Esophagus muscularis mucosa (tissue), 3 donors: ENCODE measurements at regions not wholly inside any gene's neighbourhood (a gene's known extent, or its start where the extent isn't known, plus 50 kb on each side); places are given as distances from the start of the nearest gene placed in this dataset.

Experiments
- POLR2A ChIP-seq: fragments of 450-650 bp; IDR thresholded peaks from one replicate; pipeline ENCODE4 v1.6.1; 2017; ENCODE audit warnings: antibody characterized with exemption, moderate library complexity, mild to moderate bottlenecking, low read depth
- POLR2AphosphoS5 ChIP-seq, 2 donors: sonication (generic); formaldehyde crosslinking; IDR thresholded peaks; one replicate each; pipeline ENCODE4 v1.6.1; 2017; ENCODE audit warnings: antibody characterized with exemption in 2 of 2
- TF ChIP-seq, protein P1 (sequence below), 3 experiments: fragments of 200-600 bp in 2 of 3; fragments of 450-650 bp in 1 of 3; sonication (generic) in 2 of 3; IDR thresholded peaks; one replicate each; pipeline ENCODE4 v1.5.1; 2017 to 2019; ENCODE audit warnings: antibody characterized with exemption in 3 of 3, mild to moderate bottlenecking in 2 of 3, moderate library complexity in 1 of 3

DNA sequence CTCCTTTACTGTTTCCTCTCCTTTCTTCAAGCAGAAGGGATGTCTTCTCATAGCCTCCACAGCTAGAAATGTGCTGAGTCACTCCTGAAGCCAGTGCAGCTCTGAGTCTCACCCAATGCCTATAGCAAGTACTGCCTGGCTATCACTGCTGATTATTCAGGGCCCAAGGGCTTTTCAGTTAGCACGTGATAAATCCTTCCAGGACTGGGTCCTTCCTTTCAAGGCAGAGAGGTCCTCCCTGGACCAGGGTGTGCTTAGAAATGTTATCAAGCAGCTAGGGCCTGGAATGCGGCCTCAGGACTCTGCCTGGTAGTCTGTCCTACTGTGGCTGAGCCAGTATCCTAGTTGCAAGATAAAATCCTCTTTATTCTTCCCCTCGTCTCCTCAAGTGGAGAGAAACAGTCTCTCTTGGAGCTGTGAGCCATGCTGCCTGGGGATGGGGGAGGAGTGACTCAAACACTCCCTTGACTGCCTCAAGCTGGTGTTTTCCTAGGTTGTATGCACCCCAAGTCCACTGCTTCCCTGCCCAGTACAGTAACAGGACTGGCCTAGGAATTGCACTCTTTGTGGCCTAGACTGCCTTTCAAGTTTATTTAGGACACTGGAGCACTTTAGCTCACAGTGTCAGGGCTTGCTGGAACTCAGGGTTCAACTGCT lies 198.7 kb upstream of the SERP2 start:
- TF ChIP-seq POLR2A, result no peak
- TF ChIP-seq, protein P1, sequence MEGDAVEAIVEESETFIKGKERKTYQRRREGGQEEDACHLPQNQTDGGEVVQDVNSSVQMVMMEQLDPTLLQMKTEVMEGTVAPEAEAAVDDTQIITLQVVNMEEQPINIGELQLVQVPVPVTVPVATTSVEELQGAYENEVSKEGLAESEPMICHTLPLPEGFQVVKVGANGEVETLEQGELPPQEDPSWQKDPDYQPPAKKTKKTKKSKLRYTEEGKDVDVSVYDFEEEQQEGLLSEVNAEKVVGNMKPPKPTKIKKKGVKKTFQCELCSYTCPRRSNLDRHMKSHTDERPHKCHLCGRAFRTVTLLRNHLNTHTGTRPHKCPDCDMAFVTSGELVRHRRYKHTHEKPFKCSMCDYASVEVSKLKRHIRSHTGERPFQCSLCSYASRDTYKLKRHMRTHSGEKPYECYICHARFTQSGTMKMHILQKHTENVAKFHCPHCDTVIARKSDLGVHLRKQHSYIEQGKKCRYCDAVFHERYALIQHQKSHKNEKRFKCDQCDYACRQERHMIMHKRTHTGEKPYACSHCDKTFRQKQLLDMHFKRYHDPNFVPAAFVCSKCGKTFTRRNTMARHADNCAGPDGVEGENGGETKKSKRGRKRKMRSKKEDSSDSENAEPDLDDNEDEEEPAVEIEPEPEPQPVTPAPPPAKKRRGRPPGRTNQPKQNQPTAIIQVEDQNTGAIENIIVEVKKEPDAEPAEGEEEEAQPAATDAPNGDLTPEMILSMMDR (IDR thresholded peaks at IDR 0.05), result no peak
- no peak for TF ChIP-seq POLR2AphosphoS5 (IDR thresholded peaks at IDR 0.05)
